Peyer's patch (tissue), 4 donors: ENCODE measurements at regions not wholly inside any gene's neighbourhood (a gene's known extent, or its start where the extent isn't known, plus 50 kb on each side); places are given as distances from the start of the nearest gene placed in this dataset.

ENCODE experiments used
- POLR2A ChIP-seq, 2 donors: fragments of 450-650 bp; IDR thresholded peaks; one replicate each; pipeline ENCODE4 v1.5.1; 2017; ENCODE audit warnings: antibody characterized with exemption in 2 of 2, mild to moderate bottlenecking in 2 of 2, moderate library complexity in 2 of 2
- TF ChIP-seq, protein P1 (sequence below), 6 experiments: fragments of 450-650 bp in 4 of 6; fragments of 200-600 bp in 2 of 6; sonication (generic) in 1 of 6; IDR thresholded peaks; one replicate each; pipeline ENCODE4 v1.5.1; 2017 to 2019; ENCODE audit warnings: antibody characterized with exemption in 6 of 6, mild to moderate bottlenecking in 3 of 6, moderate library complexity in 1 of 6

- TF ChIP-seq, protein P1, sequence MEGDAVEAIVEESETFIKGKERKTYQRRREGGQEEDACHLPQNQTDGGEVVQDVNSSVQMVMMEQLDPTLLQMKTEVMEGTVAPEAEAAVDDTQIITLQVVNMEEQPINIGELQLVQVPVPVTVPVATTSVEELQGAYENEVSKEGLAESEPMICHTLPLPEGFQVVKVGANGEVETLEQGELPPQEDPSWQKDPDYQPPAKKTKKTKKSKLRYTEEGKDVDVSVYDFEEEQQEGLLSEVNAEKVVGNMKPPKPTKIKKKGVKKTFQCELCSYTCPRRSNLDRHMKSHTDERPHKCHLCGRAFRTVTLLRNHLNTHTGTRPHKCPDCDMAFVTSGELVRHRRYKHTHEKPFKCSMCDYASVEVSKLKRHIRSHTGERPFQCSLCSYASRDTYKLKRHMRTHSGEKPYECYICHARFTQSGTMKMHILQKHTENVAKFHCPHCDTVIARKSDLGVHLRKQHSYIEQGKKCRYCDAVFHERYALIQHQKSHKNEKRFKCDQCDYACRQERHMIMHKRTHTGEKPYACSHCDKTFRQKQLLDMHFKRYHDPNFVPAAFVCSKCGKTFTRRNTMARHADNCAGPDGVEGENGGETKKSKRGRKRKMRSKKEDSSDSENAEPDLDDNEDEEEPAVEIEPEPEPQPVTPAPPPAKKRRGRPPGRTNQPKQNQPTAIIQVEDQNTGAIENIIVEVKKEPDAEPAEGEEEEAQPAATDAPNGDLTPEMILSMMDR (IDR thresholded peaks at IDR 0.05), result no peak
- TF ChIP-seq POLR2A (IDR thresholded peaks at IDR 0.05), result no peak
Observed at GRCh38 chr7:86918245-86918644, 141.2 kb downstream of the ELAPOR2 start.
